ENCODE measurements at regions not wholly inside any gene's neighbourhood (a gene's known extent, or its start where the extent isn't known, plus 50 kb on each side); places are given as distances from the start of the nearest gene placed in this dataset.

DNA sequence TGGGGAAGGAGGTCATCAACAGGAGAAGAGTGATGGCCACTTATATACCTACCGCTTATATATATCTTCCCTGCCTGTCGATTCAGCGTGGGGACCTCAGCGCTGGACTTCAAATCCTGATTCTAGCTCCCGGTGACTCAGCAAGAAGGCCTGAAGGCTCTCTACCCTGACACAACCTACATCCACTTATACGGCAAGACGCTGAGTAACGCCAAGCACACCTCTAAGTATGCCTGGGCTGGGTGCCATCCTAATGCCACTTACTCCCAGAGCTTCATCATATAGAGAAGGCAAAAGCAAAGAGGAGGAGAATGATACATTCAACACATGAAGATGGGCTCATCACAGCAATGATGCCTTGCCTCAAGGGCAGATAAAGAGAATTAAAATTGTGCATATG, 198.3 kb downstream of the CHIC2 start:
- H3K4me3 Mint-ChIP-seq (ENCODE audit: low read depth): no peak overlapping the region
- H3K4me1 Mint-ChIP-seq (ENCODE audit: low read depth): peaks cover 17% of the 10 kb centered on the region
- TF ChIP-seq, protein P1, sequence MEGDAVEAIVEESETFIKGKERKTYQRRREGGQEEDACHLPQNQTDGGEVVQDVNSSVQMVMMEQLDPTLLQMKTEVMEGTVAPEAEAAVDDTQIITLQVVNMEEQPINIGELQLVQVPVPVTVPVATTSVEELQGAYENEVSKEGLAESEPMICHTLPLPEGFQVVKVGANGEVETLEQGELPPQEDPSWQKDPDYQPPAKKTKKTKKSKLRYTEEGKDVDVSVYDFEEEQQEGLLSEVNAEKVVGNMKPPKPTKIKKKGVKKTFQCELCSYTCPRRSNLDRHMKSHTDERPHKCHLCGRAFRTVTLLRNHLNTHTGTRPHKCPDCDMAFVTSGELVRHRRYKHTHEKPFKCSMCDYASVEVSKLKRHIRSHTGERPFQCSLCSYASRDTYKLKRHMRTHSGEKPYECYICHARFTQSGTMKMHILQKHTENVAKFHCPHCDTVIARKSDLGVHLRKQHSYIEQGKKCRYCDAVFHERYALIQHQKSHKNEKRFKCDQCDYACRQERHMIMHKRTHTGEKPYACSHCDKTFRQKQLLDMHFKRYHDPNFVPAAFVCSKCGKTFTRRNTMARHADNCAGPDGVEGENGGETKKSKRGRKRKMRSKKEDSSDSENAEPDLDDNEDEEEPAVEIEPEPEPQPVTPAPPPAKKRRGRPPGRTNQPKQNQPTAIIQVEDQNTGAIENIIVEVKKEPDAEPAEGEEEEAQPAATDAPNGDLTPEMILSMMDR (IDR thresholded peaks at IDR 0.05; ENCODE audit: unreplicated experiment): no peak
- no peaks in the 10 kb centered on the region for H3K9me3 Mint-ChIP-seq (ENCODE audit: low read depth)
- peaks cover 10% of the 10 kb centered on the region for H3K27me3 Mint-ChIP-seq
- no peak overlapping the region for H3K27ac Mint-ChIP-seq
- DNase-seq (ENCODE audit: low spot score, unreplicated experiment): no peak
- H3K36me3 Mint-ChIP-seq (ENCODE audit: insufficient read depth): no peaks in the 10 kb centered on the region

DNA sequence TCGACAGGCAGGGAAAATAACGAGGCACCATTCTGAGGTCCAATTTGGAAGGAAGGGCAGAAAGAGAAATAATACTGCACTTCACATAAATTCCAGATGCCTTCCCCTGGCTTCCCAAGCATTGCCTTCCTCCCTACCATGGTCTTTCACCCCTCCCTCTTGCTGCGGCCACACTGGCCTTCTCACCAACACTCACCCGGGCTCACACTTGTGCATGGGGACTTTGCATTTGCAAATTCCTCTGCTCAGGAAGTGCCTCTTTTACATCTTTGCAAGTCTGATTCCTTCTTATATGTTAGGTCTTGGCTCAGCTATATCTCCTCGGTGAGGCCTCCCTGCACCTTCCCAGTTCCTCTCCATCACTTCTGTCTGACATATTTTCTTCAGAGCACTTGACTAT, 199.4 kb downstream of the CHIC2 start:
- Mint-ChIP-seq H3K27me3 (peaks cover 3% of the 10 kb centered on the region), H3K9me3 (ENCODE audit: low read depth) (no peaks in the 10 kb centered on the region), H3K36me3 (ENCODE audit: insufficient read depth) (no peaks in the 10 kb centered on the region), H3K4me1 (ENCODE audit: low read depth) (peaks cover 17% of the 10 kb centered on the region), H3K27ac (no peak overlapping the region), H3K4me3 (ENCODE audit: low read depth) (no peak overlapping the region)
- TF ChIP-seq, protein P1 (IDR thresholded peaks at IDR 0.05; ENCODE audit: unreplicated experiment): no peak
- DNase-seq (ENCODE audit: low spot score, unreplicated experiment): no peak

DNA sequence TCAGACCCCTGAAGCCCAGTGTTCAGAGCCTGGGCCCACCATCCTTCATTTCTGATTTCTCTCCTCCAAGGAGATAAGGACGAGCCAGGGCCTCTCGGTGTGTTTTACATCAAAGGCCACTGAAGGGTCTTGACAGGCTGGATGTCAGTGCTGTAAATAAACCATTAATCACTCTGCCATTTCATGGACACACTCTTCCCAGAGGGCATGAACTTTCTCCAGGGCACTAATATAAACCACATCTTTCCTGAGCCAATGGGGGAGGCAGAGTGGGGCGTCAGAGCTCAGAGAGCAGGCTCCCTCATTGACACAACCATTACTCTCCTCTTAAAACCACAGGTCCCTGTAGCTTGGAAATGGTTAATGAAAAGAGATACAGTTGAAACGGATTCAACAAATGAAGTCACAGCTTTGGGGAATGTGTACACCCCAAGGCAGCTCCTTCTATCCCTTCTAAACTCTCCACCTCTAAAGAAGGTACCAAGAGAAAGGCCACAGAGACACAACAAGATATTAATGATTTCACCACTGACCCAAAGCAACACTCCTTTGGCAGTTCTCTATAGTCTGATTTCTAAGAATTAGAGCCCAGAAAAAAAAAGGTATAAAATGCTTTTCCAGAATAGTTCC, 200.6 kb downstream of the CHIC2 start:
- no peak overlapping the region for H3K27ac Mint-ChIP-seq
- no peak for DNase-seq (ENCODE audit: low spot score, unreplicated experiment)
- H3K27me3 Mint-ChIP-seq: no peaks in the 10 kb centered on the region
- TF ChIP-seq, protein P1 (IDR thresholded peaks at IDR 0.05; ENCODE audit: unreplicated experiment): no peak
- H3K4me1 Mint-ChIP-seq (ENCODE audit: low read depth): peaks cover 17% of the 10 kb centered on the region
- H3K36me3 Mint-ChIP-seq (ENCODE audit: insufficient read depth): no peaks in the 10 kb centered on the region
- no peak overlapping the region for H3K4me3 Mint-ChIP-seq (ENCODE audit: low read depth)
- no peaks in the 10 kb centered on the region for H3K9me3 Mint-ChIP-seq (ENCODE audit: low read depth)

DNA sequence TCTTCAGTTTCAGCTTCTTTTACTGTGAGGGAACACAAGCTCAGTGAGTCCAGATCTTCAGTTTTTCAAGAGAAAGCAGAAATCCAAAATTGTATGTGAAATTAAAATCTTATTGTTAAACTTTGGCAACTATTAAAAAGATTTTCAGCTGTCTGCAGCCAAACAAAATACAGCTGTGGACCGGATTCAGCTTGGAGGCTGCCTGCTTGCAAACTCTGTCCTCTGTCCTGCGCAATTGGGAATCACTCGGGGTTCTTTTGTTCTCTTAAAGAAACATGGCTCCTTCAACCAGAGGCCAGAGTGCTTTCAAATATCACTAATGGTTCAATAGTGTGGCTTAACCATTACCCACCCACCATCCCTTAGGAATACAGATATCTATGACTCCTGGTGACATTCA, 201.2 kb downstream of the CHIC2 start:
- Mint-ChIP-seq H3K27ac (no peak overlapping the region), H3K4me1 (ENCODE audit: low read depth) (peaks cover 17% of the 10 kb centered on the region), H3K4me3 (ENCODE audit: low read depth) (no peak overlapping the region), H3K36me3 (ENCODE audit: insufficient read depth) (no peaks in the 10 kb centered on the region), H3K9me3 (ENCODE audit: low read depth) (no peaks in the 10 kb centered on the region), H3K27me3 (no peaks in the 10 kb centered on the region)
- no peak for DNase-seq (ENCODE audit: low spot score, unreplicated experiment)
- TF ChIP-seq, protein P1 (IDR thresholded peaks at IDR 0.05; ENCODE audit: unreplicated experiment): no peak

DNA sequence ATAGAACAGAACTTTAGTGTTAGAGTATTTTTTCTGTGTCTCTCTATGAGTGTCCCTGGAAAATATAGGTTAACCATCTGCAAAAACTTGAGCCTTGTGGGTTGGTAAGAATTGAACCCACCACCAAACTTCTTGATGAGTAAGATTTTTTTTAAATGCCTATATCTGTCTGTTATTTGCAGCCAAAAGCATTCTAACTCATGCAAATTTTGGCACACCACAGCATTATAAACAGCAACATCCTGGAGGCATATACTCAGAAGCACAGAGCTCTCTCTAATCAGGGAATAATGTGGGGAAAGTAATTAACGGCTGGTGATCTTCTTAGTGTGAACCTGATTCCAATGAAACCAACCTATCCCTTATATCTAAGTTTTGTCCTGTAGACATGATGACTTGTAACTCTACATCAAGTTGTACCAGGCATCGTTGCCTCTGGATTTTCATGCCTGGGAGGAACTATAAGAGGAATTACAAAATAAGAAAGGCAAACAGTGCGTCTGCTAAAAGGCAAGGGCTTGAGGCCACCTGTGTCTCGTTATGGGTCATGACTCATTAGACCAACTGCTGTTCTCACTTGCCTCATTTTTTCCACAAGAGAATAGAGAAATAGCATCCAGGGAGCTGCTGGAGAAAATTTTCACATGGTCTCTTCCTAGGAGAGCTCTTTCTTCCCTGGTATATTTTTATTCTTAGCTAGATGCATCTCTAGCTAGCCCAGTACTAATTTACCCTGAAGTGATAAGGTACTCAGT, 202.4 kb downstream of the CHIC2 start:
- Mint-ChIP-seq H3K36me3 (ENCODE audit: insufficient read depth) (no peaks in the 10 kb centered on the region), H3K27me3 (no peaks in the 10 kb centered on the region), H3K4me3 (ENCODE audit: low read depth) (no peak overlapping the region), H3K27ac (no peak overlapping the region), H3K4me1 (ENCODE audit: low read depth) (peaks cover 17% of the 10 kb centered on the region), H3K9me3 (ENCODE audit: low read depth) (no peaks in the 10 kb centered on the region)
- no peak for DNase-seq (ENCODE audit: low spot score, unreplicated experiment)
- TF ChIP-seq, protein P1 (IDR thresholded peaks at IDR 0.05; ENCODE audit: unreplicated experiment): no peak
